Uterus (tissue), 2 donors: ENCODE measurements at regions not wholly inside any gene's neighbourhood (a gene's known extent, or its start where the extent isn't known, plus 50 kb on each side); places are given as distances from the start of the nearest gene placed in this dataset.

ENCODE experiments used
- CTCF ChIP-seq, 4 experiments: fragments of 200-600 bp in 2 of 4; fragments of 450-650 bp in 2 of 4; sonication (generic) in 2 of 4; IDR thresholded peaks; one replicate each; pipeline ENCODE4 v1.5.1; 2016 to 2019; ENCODE audit warnings: antibody characterized with exemption in 4 of 4, mild to moderate bottlenecking in 2 of 4, moderate library complexity in 1 of 4
- POLR2A ChIP-seq, 2 donors: fragments of 450-650 bp; IDR thresholded peaks; one replicate each; pipeline ENCODE4 v1.6.1; 2016; ENCODE audit warnings: antibody characterized with exemption in 2 of 2, mild to moderate bottlenecking in 1 of 2, moderate library complexity in 1 of 2

GRCh38 chr3:21062831-21063294 is 688.1 kb downstream of the ZNF385D start:
- TF ChIP-seq POLR2A (IDR thresholded peaks at IDR 0.05): no peak
- TF ChIP-seq CTCF (IDR thresholded peaks at IDR 0.05): no peak
